Heart left ventricle (tissue), 13 donors: ENCODE measurements at regions not wholly inside any gene's neighbourhood (a gene's known extent, or its start where the extent isn't known, plus 50 kb on each side); places are given as distances from the start of the nearest gene placed in this dataset.

ENCODE experiments used
- POLR2A ChIP-seq, 2 donors: fragments of 450-650 bp; IDR thresholded peaks; one replicate each; pipeline ENCODE4 v1.6.1; 2017; ENCODE audit warnings: antibody characterized with exemption in 2 of 2, mild to moderate bottlenecking in 2 of 2, moderate library complexity in 2 of 2
- TF ChIP-seq, protein P1 (sequence below), 12 donors: fragments of 200-600 bp; sonication (generic) in 4 of 12; IDR thresholded peaks; one replicate each; pipeline versions ENCODE4 v1.5.0 to v1.8.0; 2018 to 2022; ENCODE audit warnings: antibody characterized with exemption in 12 of 12, mild to moderate bottlenecking in 5 of 12
- donor health status: ischemic (EF 13 %, LVEDD 7.1; RV severe dilation, severe dysfunction).
- donor health status: DM: no; HTN: yes; CAD: no.
- donor health status: DM: no; HTN: no; CAD: no.
- donor health status: ischemic (EF 25% LVEDD 6.9; RV normal size, moderate dysfunction).
- donor health status: ischemic (EF 25% LVEDD 5.7; RV mildly dilated, moderate dysfunction).
- donor health status: ischemic (EF 35%, LVEDD 5.7; RV mildly dilated, moderate dysfunction).
- donor health status: nonischemic (EF 11% LVEDD 7.7; RV severe dilation, severe dysfunction).
- donor health status: DM: yes; HTN: yes; CAD: no.
- donor health status: PGD.
- donor health status: ischemic (EF 29% LVEDD 5.4; RV normal size, mild dysfunction).
- donor health status: nonischemic (EF 23%, LVEDD 6.1; RV moderate dilation, normal function).

DNA sequence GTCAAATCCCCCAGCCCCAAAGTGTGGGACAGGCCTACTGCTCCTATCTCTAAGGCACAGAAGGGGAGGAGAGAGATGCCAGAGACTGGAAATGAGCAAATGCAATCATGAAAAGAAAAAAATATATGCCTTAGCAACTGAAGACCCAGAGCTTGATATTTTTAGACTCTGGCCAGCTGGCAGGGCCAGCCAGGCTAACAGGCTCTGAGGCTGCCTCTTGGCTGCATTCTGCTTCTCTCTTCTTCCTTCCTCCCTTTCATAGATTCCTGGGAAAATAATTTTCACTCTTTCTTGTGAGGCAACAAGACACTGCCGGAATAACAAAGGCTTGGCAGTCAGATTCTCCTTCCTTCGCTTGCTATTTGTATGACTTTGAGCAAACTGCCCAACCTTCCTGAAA is 209.1 kb downstream of the RAD51AP2 start:
- TF ChIP-seq, protein P1, sequence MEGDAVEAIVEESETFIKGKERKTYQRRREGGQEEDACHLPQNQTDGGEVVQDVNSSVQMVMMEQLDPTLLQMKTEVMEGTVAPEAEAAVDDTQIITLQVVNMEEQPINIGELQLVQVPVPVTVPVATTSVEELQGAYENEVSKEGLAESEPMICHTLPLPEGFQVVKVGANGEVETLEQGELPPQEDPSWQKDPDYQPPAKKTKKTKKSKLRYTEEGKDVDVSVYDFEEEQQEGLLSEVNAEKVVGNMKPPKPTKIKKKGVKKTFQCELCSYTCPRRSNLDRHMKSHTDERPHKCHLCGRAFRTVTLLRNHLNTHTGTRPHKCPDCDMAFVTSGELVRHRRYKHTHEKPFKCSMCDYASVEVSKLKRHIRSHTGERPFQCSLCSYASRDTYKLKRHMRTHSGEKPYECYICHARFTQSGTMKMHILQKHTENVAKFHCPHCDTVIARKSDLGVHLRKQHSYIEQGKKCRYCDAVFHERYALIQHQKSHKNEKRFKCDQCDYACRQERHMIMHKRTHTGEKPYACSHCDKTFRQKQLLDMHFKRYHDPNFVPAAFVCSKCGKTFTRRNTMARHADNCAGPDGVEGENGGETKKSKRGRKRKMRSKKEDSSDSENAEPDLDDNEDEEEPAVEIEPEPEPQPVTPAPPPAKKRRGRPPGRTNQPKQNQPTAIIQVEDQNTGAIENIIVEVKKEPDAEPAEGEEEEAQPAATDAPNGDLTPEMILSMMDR (IDR thresholded peaks at IDR 0.05), result no peak
- TF ChIP-seq POLR2A (IDR thresholded peaks at IDR 0.05), result no peak
